ENCODE measurements at regions not wholly inside any gene's neighbourhood (a gene's known extent, or its start where the extent isn't known, plus 50 kb on each side); places are given as distances from the start of the nearest gene placed in this dataset.

- no peaks in the 10 kb centered on the region for H3K9me3 ChIP-seq (ENCODE audit: low read length)
- H2AFZ ChIP-seq (ENCODE audit: low read length): no peak overlapping the region
- H3K9me2 ChIP-seq (ENCODE audit: insufficient read depth, low read length): no peaks in the 10 kb centered on the region
- no peaks in the 10 kb centered on the region for H3K79me2 ChIP-seq (ENCODE audit: insufficient read depth, low read depth, low read length)
- no peaks in the 10 kb centered on the region for H3K36me3 ChIP-seq (ENCODE audit: insufficient read depth, low read length)
- H3K27ac ChIP-seq (ENCODE audit: low read depth, low read length, poor library complexity, severe bottlenecking): no peak overlapping the region
- DNase-seq (ENCODE audit: low spot score): no peak
- H3K4me2 ChIP-seq (ENCODE audit: low read length): no peak overlapping the region
- ChIA-PET CTCF (ENCODE audit: unreplicated experiment) (no interaction called here), POLR2A (no interaction called here)
- TF ChIP-seq, protein P1, sequence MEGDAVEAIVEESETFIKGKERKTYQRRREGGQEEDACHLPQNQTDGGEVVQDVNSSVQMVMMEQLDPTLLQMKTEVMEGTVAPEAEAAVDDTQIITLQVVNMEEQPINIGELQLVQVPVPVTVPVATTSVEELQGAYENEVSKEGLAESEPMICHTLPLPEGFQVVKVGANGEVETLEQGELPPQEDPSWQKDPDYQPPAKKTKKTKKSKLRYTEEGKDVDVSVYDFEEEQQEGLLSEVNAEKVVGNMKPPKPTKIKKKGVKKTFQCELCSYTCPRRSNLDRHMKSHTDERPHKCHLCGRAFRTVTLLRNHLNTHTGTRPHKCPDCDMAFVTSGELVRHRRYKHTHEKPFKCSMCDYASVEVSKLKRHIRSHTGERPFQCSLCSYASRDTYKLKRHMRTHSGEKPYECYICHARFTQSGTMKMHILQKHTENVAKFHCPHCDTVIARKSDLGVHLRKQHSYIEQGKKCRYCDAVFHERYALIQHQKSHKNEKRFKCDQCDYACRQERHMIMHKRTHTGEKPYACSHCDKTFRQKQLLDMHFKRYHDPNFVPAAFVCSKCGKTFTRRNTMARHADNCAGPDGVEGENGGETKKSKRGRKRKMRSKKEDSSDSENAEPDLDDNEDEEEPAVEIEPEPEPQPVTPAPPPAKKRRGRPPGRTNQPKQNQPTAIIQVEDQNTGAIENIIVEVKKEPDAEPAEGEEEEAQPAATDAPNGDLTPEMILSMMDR (conservative IDR thresholded peaks at IDR 0.05; ENCODE audit: low read length): no peak
- no peak for TF ChIP-seq EZH2phosphoT487 (IDR thresholded peaks at IDR 0.05; ENCODE audit: borderline replicate concordance, low read depth, low read length)
- no peaks in the 10 kb centered on the region for H3K4me1 ChIP-seq (ENCODE audit: insufficient read depth, low read length, poor library complexity, severe bottlenecking)
- H4K20me1 ChIP-seq (ENCODE audit: insufficient read depth, low read length): no peaks in the 10 kb centered on the region
- no TSS peak for BruUV-seq (replicated peaks)
- no peak overlapping the region for H3K4me3 ChIP-seq (ENCODE audit: low read depth, low read length, poor library complexity, severe bottlenecking)
- intact Hi-C loops (cut with micrococcal nuclease; ENCODE audit: unreplicated experiment): no loop called here
Observed at GRCh38 chr12:126219654-126220279, 1154.5 kb downstream of the AACS start.

- no peaks in the 10 kb centered on the region for H4K20me1 ChIP-seq (ENCODE audit: insufficient read depth, low read length)
- intact Hi-C loops (cut with micrococcal nuclease; ENCODE audit: unreplicated experiment): no loop called here
- ChIA-PET CTCF (ENCODE audit: unreplicated experiment) (no interaction called here), POLR2A (no interaction called here)
- no peak for TF ChIP-seq EZH2phosphoT487 (IDR thresholded peaks at IDR 0.05; ENCODE audit: borderline replicate concordance, low read depth, low read length)
- TF ChIP-seq, protein P1 (conservative IDR thresholded peaks at IDR 0.05; ENCODE audit: low read length): no peak
- no peaks in the 10 kb centered on the region for H3K36me3 ChIP-seq (ENCODE audit: insufficient read depth, low read length)
- H3K4me1 ChIP-seq (ENCODE audit: insufficient read depth, low read length, poor library complexity, severe bottlenecking): no peaks in the 10 kb centered on the region
- no peaks in the 10 kb centered on the region for H3K79me2 ChIP-seq (ENCODE audit: insufficient read depth, low read depth, low read length)
- H3K9me2 ChIP-seq (ENCODE audit: insufficient read depth, low read length): no peaks in the 10 kb centered on the region
- H3K9me3 ChIP-seq (ENCODE audit: low read length): no peaks in the 10 kb centered on the region
- BruUV-seq (replicated peaks): no TSS peak
- H3K4me3 ChIP-seq (ENCODE audit: low read depth, low read length, poor library complexity, severe bottlenecking): no peak overlapping the region
- no peak overlapping the region for H3K4me2 ChIP-seq (ENCODE audit: low read length)
- H3K27ac ChIP-seq (ENCODE audit: low read depth, low read length, poor library complexity, severe bottlenecking): no peak overlapping the region
- H2AFZ ChIP-seq (ENCODE audit: low read length): no peak overlapping the region
- DNase-seq (ENCODE audit: low spot score): no peak
Observed at GRCh38 chr12:126224032-126224431, 1158.8 kb downstream of the AACS start.

DNA sequence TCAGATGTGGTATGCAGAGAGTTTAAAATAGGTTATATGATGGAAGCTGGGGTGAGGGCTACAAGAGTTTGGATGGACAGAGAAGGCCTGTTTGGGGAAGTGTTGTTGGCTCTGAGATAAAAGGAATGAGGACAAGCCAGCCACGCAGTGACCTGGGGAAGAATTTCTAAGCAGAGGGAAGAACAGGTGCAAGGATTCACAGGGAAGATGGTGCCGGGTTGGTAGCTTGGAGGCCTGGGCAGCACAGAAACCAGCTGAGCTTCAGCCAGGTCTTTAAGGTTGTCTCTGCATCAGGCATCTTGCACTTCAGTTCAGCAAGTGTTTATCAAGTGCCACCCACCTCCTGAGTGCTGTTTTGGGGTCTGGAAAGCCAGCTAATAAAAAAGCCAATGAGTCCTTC lies 1163.7 kb downstream of the AACS start:
- H3K4me2 ChIP-seq (ENCODE audit: low read length): no peak overlapping the region
- no peak overlapping the region for H3K4me3 ChIP-seq (ENCODE audit: low read depth, low read length, poor library complexity, severe bottlenecking)
- TF ChIP-seq, protein P1 (conservative IDR thresholded peaks at IDR 0.05; ENCODE audit: low read length): no peak
- no peak for TF ChIP-seq EZH2phosphoT487 (IDR thresholded peaks at IDR 0.05; ENCODE audit: borderline replicate concordance, low read depth, low read length)
- H3K27ac ChIP-seq (ENCODE audit: low read depth, low read length, poor library complexity, severe bottlenecking): no peak overlapping the region
- no peaks in the 10 kb centered on the region for H3K9me3 ChIP-seq (ENCODE audit: low read length)
- POLR2A ChIA-PET: no interaction called here
- BruUV-seq (replicated peaks): no TSS peak
- no peaks in the 10 kb centered on the region for H4K20me1 ChIP-seq (ENCODE audit: insufficient read depth, low read length)
- no peak for DNase-seq (ENCODE audit: low spot score)
- H3K36me3 ChIP-seq (ENCODE audit: insufficient read depth, low read length): no peaks in the 10 kb centered on the region
- no peaks in the 10 kb centered on the region for H3K4me1 ChIP-seq (ENCODE audit: insufficient read depth, low read length, poor library complexity, severe bottlenecking)
- CTCF ChIA-PET (ENCODE audit: unreplicated experiment): no interaction called here
- intact Hi-C loops (cut with micrococcal nuclease; ENCODE audit: unreplicated experiment): no loop called here
- H3K9me2 ChIP-seq (ENCODE audit: insufficient read depth, low read length): no peaks in the 10 kb centered on the region
- H3K79me2 ChIP-seq (ENCODE audit: insufficient read depth, low read depth, low read length): no peaks in the 10 kb centered on the region
- no peak overlapping the region for H2AFZ ChIP-seq (ENCODE audit: low read length)
